NCI-H2171 (cell line): ENCODE measurements at regions not wholly inside any gene's neighbourhood (a gene's known extent, or its start where the extent isn't known, plus 50 kb on each side); places are given as distances from the start of the nearest gene placed in this dataset.
A peak's percentile ranks its signal among the peaks of the same experiment; 100 is the strongest.
"Not testable (repeated sequence)": the region's sequence is repeated elsewhere in the genome, so short reads cannot be mapped to it uniquely, and the experiment has no call there.

Source experiments
- DNase-seq: peaks from one replicate; lab custom pipeline; 2025; lab: John Stamatoyannopoulos, UW

DNA sequence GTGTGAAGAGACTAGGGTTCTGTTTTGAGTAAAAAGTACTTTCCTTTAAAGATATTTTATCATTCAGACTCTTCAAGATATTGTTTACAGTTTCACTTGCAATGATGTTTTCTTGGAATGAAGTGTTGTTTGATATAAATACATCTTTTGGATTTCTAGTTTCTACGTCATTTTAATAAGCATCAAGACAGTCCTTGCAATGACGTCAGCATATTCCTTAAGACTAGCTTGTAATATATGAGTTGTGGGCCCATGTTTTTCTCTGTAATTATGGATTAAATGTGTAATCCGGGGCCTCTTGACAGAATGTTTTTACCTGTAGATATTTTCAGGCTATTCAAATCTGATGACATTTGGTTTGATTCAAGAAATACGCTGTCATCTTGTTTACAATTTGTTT is 66.1 kb downstream of the RBMX2 start:
- no peak for DNase-seq

GRCh38 chrX:130468395-130468923 is 66.7 kb downstream of the RBMX2 start:
- DNase-seq, result peak; percentile 3

- peak; percentile 6 for DNase-seq
Measured at GRCh38 chrX:130482871-130483270, 81.1 kb downstream of the RBMX2 start.

GRCh38 chrX:130485870-130486269 is 84.1 kb downstream of the RBMX2 start:
- DNase-seq, result no peak

DNA sequence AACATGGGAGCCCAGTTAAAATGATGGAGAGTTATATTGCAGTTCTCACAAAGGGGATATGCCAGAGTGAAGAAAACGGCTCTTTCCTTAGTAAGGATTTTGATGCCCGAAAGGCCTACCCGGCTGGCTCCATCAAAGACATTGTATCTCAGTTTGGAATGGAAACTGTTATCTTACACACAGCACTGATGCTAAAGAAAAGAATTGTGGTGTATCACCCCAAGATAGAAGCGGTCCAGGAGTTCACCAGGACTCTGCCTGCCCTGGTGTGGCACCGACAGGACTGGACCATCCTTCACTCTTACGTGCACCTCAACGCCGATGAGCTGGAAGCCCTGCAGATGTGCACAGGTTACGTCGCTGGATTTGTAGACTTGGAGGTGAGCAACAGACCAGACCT is 93.7 kb downstream of the RBMX2 start:
- DNase-seq, result not testable (repeated sequence)

GRCh38 chrX:130497531-130497930 is 95.7 kb downstream of the RBMX2 start:
- no peak for DNase-seq

DNA sequence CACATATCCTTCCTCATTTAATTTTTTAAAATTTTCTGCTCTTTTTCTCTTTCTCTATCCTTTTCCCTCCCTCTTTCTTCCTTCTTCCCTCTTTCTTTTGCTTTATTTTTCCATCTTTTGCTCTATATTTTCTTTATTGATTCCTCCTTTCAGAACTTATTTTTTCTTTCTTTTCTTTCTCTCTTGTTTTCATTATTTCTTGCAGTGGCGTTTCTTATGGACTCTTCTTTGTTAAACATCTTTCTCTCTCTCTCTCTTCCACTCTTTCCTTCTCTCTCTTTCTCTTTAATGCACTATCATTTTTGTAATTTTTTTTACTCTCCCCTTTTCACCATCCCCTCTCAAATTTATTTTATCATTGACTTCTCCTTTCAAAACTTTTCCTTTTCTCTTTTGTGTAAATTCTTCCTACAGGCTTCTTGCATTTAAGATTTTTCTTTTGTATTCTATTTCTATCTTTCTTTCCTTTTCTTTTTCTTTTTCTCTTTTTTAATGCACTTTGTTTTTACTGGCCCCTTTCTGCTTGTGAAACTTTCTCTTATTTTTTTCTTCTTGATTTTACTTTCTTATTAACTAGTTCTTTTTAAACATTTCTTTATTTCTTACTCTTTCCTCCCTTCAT is 97.0 kb downstream of the RBMX2 start:
- no peak for DNase-seq

DNA sequence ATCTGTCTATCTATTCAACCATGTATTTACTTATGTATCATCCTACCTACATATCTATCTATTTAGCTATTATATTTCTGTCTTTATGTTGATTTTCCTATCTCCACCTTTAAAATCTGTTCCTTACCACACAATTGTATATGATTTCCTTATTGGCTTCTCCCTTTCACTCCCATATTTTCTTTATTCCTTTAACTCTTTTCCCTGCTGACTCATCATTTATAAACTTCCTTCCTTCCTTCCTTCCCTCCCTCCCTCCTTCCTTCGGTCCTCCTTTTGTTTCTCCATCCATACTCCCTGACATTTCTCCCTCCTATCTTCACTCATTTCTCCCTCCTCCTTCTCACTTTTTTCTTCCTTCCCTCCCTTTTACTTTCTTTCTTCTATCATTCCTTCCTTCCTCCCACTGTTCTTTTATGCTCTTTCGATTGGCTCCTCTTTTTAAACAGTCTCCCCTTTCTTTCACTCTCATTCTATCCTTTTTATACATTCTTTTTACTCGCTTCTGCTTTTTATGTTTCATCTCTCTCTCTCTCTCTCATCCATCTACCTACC is 100.3 kb downstream of the RBMX2 start:
- no peak for DNase-seq

- no peak for DNase-seq
Measured at GRCh38 chrX:130504019-130504418, 102.2 kb downstream of the RBMX2 start.

DNA sequence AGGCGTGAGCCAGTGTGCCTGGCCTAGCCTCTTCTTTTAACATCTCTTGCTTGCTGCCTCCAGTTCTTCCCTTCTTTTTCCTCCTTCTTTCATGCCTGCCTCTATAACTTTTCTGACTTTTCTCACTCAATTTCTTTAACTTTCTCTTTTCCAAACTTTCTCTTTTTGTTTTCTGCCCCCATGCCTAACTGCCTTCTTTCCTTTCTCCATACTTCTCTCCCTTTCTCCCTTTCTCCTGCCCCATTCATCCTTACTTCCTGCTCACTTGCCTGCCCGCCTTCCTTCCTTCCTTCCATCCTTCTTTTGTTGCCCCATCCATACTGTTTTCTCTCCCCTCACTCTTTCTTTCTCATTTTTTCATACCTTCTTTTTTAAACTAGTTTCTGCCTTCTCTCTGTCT is 105.2 kb downstream of the RBMX2 start:
- DNase-seq, result no peak

DNA sequence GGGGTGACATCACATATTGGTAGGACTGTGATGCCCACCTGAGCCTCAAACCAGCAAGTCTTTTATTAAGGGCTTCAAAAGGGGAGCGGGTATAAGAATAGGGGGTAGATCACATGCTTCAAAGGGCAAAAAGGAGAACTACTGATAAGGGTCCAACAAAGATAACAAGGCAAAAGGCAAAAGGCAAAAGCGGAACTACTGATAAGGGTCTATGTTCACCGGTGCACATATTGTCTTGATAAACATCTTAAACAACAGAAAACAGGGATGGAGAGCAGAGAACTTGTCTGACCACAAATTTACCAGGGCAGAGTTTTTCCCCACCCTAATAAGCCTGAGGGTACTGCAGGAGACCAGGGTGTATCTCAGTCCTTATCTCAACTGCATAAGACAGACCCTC is 110.7 kb downstream of the RBMX2 start:
- not testable (repeated sequence) for DNase-seq

DNA sequence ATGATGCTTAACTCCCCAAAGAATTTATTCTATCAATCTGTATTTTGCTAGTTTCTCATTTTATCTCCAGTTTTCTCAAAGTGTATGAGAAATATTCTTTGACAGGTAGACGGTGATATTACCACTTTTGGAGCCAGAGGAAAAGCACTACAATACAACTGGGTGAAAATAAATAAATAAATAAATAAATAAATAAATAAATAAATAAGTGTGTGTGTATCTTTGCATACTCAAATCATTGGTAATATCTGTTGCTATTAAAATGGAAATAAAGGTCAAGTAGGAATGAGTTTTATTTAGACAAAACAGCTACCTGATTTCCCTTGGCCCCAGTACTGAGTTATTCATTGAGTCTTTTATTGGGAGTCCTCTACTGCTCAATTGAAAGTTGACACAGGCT is 114.3 kb downstream of the RBMX2 start:
- DNase-seq, result no peak

- DNase-seq, result no peak
Measured at GRCh38 chrX:130523460-130524394, 121.9 kb downstream of the RBMX2 start.

GRCh38 chrX:130524476-130525194 is 122.8 kb downstream of the RBMX2 start:
- DNase-seq, result no peak

GRCh38 chrX:130529531-130529930 is 127.7 kb downstream of the RBMX2 start:
- no peak for DNase-seq

GRCh38 chrX:130531066-130531465 is 129.3 kb downstream of the RBMX2 start:
- DNase-seq, result no peak

- peak; percentile 0 for DNase-seq
Measured at GRCh38 chrX:130539721-130540321, 138.0 kb downstream of the RBMX2 start.

- DNase-seq, result no peak
Measured at GRCh38 chrX:130543603-130544325, 142.0 kb downstream of the RBMX2 start.

GRCh38 chrX:130545796-130546195 is 144.0 kb downstream of the RBMX2 start:
- no peak for DNase-seq

DNA sequence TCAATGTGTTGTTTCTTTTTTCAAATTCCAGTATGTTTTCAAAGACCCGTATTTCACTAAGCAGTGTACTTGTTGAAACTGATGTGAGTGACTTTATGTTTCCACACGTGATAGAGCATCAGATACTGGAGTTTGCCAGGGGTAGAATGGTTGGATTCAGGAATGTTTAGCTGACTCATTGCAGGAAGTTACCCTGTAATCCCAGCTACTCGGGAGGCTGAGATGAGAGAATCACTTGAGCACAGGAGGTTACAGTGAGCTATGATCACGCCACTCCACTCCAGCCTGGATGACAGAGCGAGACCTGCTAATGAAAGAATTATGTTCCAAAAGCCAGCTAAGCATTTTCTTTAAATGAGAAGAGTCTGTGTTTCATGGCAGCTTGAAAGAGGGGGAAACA is 147.6 kb downstream of the RBMX2 start:
- DNase-seq, result not testable (repeated sequence)

- DNase-seq, result no peak
Measured at GRCh38 chrX:130550351-130550750, 148.6 kb downstream of the RBMX2 start.
